HL-60 (cell line): ENCODE measurements at regions not wholly inside any gene's neighbourhood (a gene's known extent, or its start where the extent isn't known, plus 50 kb on each side); places are given as distances from the start of the nearest gene placed in this dataset.

Experiments used
- DNase-seq, 2 experiments: peaks; one replicate each; pipeline ENCODE4 v3.0.0-alpha.2; 2010 to 2020; ENCODE audit warnings: low read depth in 1 of 2, low spot score in 1 of 2
- H3K27ac ChIP-seq: fragments of 250-450 bp; sonication (Bioruptor Pico); replicated peaks from 2 replicates; pipeline ENCODE4 v1.5.1; 2020; ENCODE audit warnings: mild to moderate bottlenecking, moderate library complexity
- H3K27me3 ChIP-seq: fragments of 250-450 bp; sonication (Bioruptor Pico); 2 replicates; pipeline ENCODE4 v1.5.1; 2021; ENCODE audit warnings: mild to moderate bottlenecking, moderate library complexity; ENCODE audit not compliant: insufficient read depth, poor library complexity, severe bottlenecking
- H3K4me3 ChIP-seq: replicated peaks from 2 replicates; pipeline ENCODE4 v1.5.1; 2011; ENCODE audit warnings: mild to moderate bottlenecking, control low read depth, low read length; ENCODE audit not compliant: insufficient read depth
- CTCF ChIP-seq: IDR thresholded peaks from one replicate; pipeline ENCODE4 v1.5.1; 2011; ENCODE audit warnings: low read length, control low read depth, inconsistent platforms; ENCODE audit not compliant: insufficient read depth
- GABPA ChIP-seq: IDR thresholded peaks from 2 replicates; pipeline ENCODE4 v1.6.1; 2012; ENCODE audit warnings: low read depth
- POLR2AphosphoS5 ChIP-seq: IDR thresholded peaks from 2 replicates; pipeline ENCODE4 v1.6.1; 2012; ENCODE audit warnings: low read depth
- REST ChIP-seq: IDR thresholded peaks from 2 replicates; pipeline ENCODE4 v1.6.1; 2012; ENCODE audit warnings: low read depth; ENCODE audit not compliant: insufficient replicate concordance
- SPI1 ChIP-seq: IDR thresholded peaks from 2 replicates; pipeline ENCODE4 v1.6.1; 2012; ENCODE audit warnings: low read depth, mild to moderate bottlenecking, borderline replicate concordance

GRCh38 chr6:93821953-93822352 lies 402.6 kb upstream of the EPHA7 start:
- H3K27ac ChIP-seq: no peak overlapping the region
- DNase-seq: no peak
- H3K4me3 ChIP-seq: no peak overlapping the region
- no peak for TF ChIP-seq REST
- TF ChIP-seq CTCF: no peak
- TF ChIP-seq GABPA: no peak
- no peak for TF ChIP-seq POLR2AphosphoS5
- TF ChIP-seq SPI1: no peak
- H3K27me3 ChIP-seq: no peaks in the 10 kb centered on the region

- TF ChIP-seq SPI1: no peak
- Histone ChIP-seq H3K27ac (no peak overlapping the region), H3K27me3 (no peaks in the 10 kb centered on the region), H3K4me3 (no peak overlapping the region)
- no peak for DNase-seq
These were observed 401.2 kb upstream of the EPHA7 start for GRCh38 chr6:93820465-93821082.

GRCh38 chr6:93819189-93819588 lies 399.8 kb upstream of the EPHA7 start:
- Histone ChIP-seq H3K27ac (no peak overlapping the region), H3K27me3 (no peaks in the 10 kb centered on the region), H3K4me3 (no peak overlapping the region)
- TF ChIP-seq POLR2AphosphoS5: no peak
- no peak for TF ChIP-seq SPI1
- TF ChIP-seq REST: no peak
- no peak for TF ChIP-seq GABPA
- no peak for TF ChIP-seq CTCF
- DNase-seq: no peak

GRCh38 chr6:93817937-93818336 lies 398.6 kb upstream of the EPHA7 start:
- H3K27me3 ChIP-seq: no peaks in the 10 kb centered on the region
- H3K4me3 ChIP-seq: no peak overlapping the region
- TF ChIP-seq POLR2AphosphoS5 (no peak), GABPA (no peak), REST (no peak), SPI1 (no peak), CTCF (no peak)
- H3K27ac ChIP-seq: no peak overlapping the region
- no peak for DNase-seq
